ENCODE measurements at regions not wholly inside any gene's neighbourhood (a gene's known extent, or its start where the extent isn't known, plus 50 kb on each side); places are given as distances from the start of the nearest gene placed in this dataset.

DNA sequence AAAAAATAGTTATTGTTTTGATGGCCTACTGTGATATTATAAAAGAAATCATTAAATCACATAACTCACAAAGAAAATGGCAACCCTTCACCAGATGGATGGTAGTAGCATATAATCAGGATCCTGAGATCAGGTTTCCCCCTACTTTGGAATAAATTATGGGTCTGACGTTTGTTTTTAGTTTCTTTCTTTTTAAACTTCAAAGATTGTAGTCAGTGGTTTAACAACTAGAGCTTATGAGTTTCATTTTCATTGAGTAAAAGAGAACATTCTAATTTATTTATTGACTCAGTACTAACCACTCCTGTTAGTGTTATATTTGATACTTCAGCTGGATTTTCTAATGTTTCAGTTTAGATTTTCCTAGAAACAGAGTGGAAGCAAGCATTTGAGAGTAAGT is 218.0 kb upstream of the PCSK5 start:
- no peak overlapping the region for H3K4me2 ChIP-seq (ENCODE audit: low read depth, low read length)
- FAIRE-seq (no peak), ATAC-seq (no peak), DNase-seq (ENCODE audit: low spot score) (no peak)
- no peaks in the 10 kb centered on the region for H3K36me3 ChIP-seq (replicated peaks in 1 of 2; ENCODE audit: control insufficient read depth in 1 of 2, insufficient read depth in 2 of 2, low read length in 2 of 2)
- H4K20me1 ChIP-seq (ENCODE audit: insufficient read depth, low read length) = no peaks in the 10 kb centered on the region
- H3K27me3 ChIP-seq (ENCODE audit: control insufficient read depth in 1 of 2, insufficient read depth in 2 of 2, low read length in 2 of 2) = no peaks in the 10 kb centered on the region
- intact Hi-C loops (cut with micrococcal nuclease; ENCODE audit: unreplicated experiment) (no loop called here), in situ Hi-C loops (cut with HindIII; ENCODE audit: extremely low pct_ligation_motif_present, low pct_unique_long_range_greater_than_20kb) (no loop called here)
- ChIA-PET CTCF (ENCODE audit: low intra/inter-chr PET ratio, low total read pairs) (no interaction called here), POLR2A (no interaction called here)
- H3K27ac ChIP-seq (ENCODE audit: extremely low read length, insufficient read depth, low read length) = no peak overlapping the region
- no peak overlapping the region for H3K9ac ChIP-seq (ENCODE audit: insufficient read depth, low read depth, low read length)
- H3K9me3 ChIP-seq (ENCODE audit: low read length) = no peaks in the 10 kb centered on the region; the same call in none of the 2 replicates
- H3K4me3 ChIP-seq (replicated peaks in 1 of 3; ENCODE audit: insufficient read depth in 1 of 3, low read depth in 2 of 3, low read length in 3 of 3) = no peak overlapping the region
- H3K79me2 ChIP-seq (ENCODE audit: insufficient read depth, low read length) = no peaks in the 10 kb centered on the region
- no TSS peak for BruUV-seq (replicated peaks)
- TF ChIP-seq CENPX (CRISPR knock-in tag; IDR thresholded peaks at IDR 0.05) (no peak), SP5 (CRISPR knock-in tag; IDR thresholded peaks at IDR 0.05; ENCODE audit: borderline replicate concordance, low read depth) (no peak), ZSCAN22 (CRISPR knock-in tag; IDR thresholded peaks at IDR 0.05) (no peak), ZNF234 (CRISPR knock-in tag; conservative IDR thresholded peaks at IDR 0.05) (no peak), ZNF598 (CRISPR knock-in tag; IDR thresholded peaks at IDR 0.05; ENCODE audit: borderline replicate concordance) (no peak), ZNF136 (CRISPR knock-in tag; IDR thresholded peaks at IDR 0.05; ENCODE audit: low read depth) (no peak)
- TF ChIP-seq, protein P1, sequence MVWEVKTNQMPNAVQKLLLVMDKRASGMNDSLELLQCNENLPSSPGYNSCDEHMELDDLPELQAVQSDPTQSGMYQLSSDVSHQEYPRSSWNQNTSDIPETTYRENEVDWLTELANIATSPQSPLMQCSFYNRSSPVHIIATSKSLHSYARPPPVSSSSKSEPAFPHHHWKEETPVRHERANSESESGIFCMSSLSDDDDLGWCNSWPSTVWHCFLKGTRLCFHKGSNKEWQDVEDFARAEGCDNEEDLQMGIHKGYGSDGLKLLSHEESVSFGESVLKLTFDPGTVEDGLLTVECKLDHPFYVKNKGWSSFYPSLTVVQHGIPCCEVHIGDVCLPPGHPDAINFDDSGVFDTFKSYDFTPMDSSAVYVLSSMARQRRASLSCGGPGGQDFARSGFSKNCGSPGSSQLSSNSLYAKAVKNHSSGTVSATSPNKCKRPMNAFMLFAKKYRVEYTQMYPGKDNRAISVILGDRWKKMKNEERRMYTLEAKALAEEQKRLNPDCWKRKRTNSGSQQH (CRISPR knock-in tag; IDR thresholded peaks at IDR 0.05; ENCODE audit: low read depth) = no peak
- TF ChIP-seq, protein P2, sequence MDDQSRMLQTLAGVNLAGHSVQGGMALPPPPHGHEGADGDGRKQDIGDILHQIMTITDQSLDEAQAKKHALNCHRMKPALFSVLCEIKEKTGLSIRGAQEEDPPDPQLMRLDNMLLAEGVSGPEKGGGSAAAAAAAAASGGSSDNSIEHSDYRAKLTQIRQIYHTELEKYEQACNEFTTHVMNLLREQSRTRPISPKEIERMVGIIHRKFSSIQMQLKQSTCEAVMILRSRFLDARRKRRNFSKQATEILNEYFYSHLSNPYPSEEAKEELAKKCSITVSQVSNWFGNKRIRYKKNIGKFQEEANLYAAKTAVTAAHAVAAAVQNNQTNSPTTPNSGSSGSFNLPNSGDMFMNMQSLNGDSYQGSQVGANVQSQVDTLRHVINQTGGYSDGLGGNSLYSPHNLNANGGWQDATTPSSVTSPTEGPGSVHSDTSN (CRISPR knock-in tag; IDR thresholded peaks at IDR 0.05; ENCODE audit: borderline replicate concordance) = no peak
- TF ChIP-seq, protein P3, sequence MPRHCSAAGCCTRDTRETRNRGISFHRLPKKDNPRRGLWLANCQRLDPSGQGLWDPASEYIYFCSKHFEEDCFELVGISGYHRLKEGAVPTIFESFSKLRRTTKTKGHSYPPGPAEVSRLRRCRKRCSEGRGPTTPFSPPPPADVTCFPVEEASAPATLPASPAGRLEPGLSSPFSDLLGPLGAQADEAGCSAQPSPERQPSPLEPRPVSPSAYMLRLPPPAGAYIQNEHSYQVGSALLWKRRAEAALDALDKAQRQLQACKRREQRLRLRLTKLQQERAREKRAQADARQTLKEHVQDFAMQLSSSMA (CRISPR knock-in tag; IDR thresholded peaks at IDR 0.05) = no peak
- no peaks in the 10 kb centered on the region for H3K4me1 ChIP-seq (ENCODE audit: insufficient read depth, low read length)
- 0% methylated on average over 1 of the region's 1 CpG for WGBS (ENCODE audit: low lambda C conversion rate)
- no peak overlapping the region for H2AFZ ChIP-seq (ENCODE audit: low read length)
